B cell (primary cell): ENCODE measurements at regions not wholly inside any gene's neighbourhood (a gene's known extent, or its start where the extent isn't known, plus 50 kb on each side); places are given as distances from the start of the nearest gene placed in this dataset.
"Not testable (repeated sequence)": the region's sequence is repeated elsewhere in the genome, so short reads cannot be mapped to it uniquely, and the experiment has no call there.

Experiments used
- ATAC-seq: fragments of 200-7000 bp; cut with Tn5 transposase; one replicate; pipeline ENCODE4 v1.10.0; 2021; ENCODE audit warnings: low read depth, mild to moderate bottlenecking, moderate number of reproducible peaks, moderate library complexity
- CTCF ChIA-PET: fragments of 350-600 bp; sonication (Branson Sonifier 250); formaldehyde crosslinking; loops from one replicate; lab custom pipeline; 2021; ENCODE audit warnings: antibody characterized with exemption, inconsistent platforms; lab: Charles Lee
- POLR2A ChIA-PET: fragments of 350-600 bp; sonication (Branson Sonifier 250); formaldehyde crosslinking; loops from one replicate; lab custom pipeline; 2021; ENCODE audit warnings: antibody characterized with exemption; lab: Charles Lee
- DNase-seq: peaks from one replicate; pipeline ENCODE4 v3.0.0; 2013
- H2AFZ ChIP-seq: 2 replicates; pipeline ENCODE4 v1.6.1; 2012; ENCODE audit warnings: mild to moderate bottlenecking, low read depth, low read length; ENCODE audit not compliant: insufficient read depth, poor library complexity, severe bottlenecking
- H3K27ac ChIP-seq, 2 donors: 1 replicate in 1 of 2; 2 replicates in 1 of 2; pipeline ENCODE4 v1.5.1; 2012 to 2013; ENCODE audit warnings: low read length in 2 of 2, mild to moderate bottlenecking in 2 of 2, moderate library complexity in 1 of 2
- H3K27me3 ChIP-seq, 4 experiments: fragments of 200-600 bp in 1 of 4; sonication (generic) in 1 of 4; replicated peaks in 1 of 4; 1 replicate in 2 of 4; 2 replicates in 2 of 4; pipeline versions ENCODE4 v1.6.1 to v1.7.0; 2013 to 2016; ENCODE audit warnings: low read length in 3 of 4, mild to moderate bottlenecking in 2 of 4, mixed read lengths in 1 of 4, moderate library complexity in 1 of 4; ENCODE audit not compliant: insufficient read depth in 4 of 4, control insufficient read depth in 3 of 4; ENCODE audit errors: control extremely low read depth in 1 of 4
- H3K36me3 ChIP-seq, 2 experiments: replicated peaks in 1 of 2; 1 replicate in 1 of 2; 2 replicates in 1 of 2; pipeline versions ENCODE4 v1.6.1 to v1.7.1; 2013; ENCODE audit warnings: low read length in 1 of 2; ENCODE audit not compliant: insufficient read depth in 2 of 2, control insufficient read depth in 1 of 2; ENCODE audit errors: control extremely low read depth in 1 of 2, extremely low read depth in 1 of 2
- H3K4me1 ChIP-seq, 2 donors: fragments of 200-600 bp in 1 of 2; sonication (generic) in 1 of 2; 1 replicate in 1 of 2; 2 replicates in 1 of 2; pipeline versions ENCODE4 v1.5.1 to v1.6.1; 2013 to 2017; ENCODE audit warnings: low read length in 2 of 2; ENCODE audit not compliant: control insufficient read depth in 2 of 2, insufficient read depth in 2 of 2
- H3K4me2 ChIP-seq: replicated peaks from 2 replicates; pipeline ENCODE3; 2012; ENCODE audit warnings: mild to moderate bottlenecking, low read depth, low read length; ENCODE audit not compliant: poor library complexity, severe bottlenecking
- H3K4me3 ChIP-seq, 5 experiments: fragments of 200-600 bp in 1 of 5; sonication (generic) in 1 of 5; 1 replicate in 3 of 5; 2 replicates in 2 of 5; pipeline versions ENCODE4 v1.5.1 to v1.7.0; 2011 to 2016; ENCODE audit warnings: low read length in 4 of 5, mild to moderate bottlenecking in 4 of 5, low read depth in 2 of 5, control low read depth in 1 of 5, moderate library complexity in 1 of 5; ENCODE audit not compliant: insufficient read depth in 1 of 5; ENCODE audit errors: control extremely low read depth in 1 of 5, extremely low read depth in 1 of 5
- H3K79me2 ChIP-seq: fragments of 200-600 bp; sonication (generic); one replicate; pipeline ENCODE4 v1.6.0; 2016; ENCODE audit warnings: low read length; ENCODE audit not compliant: control insufficient read depth, insufficient read depth
- H3K9ac ChIP-seq: fragments of 200-600 bp; sonication (generic); 2 replicates; pipeline ENCODE4 v1.6.1; 2017; ENCODE audit warnings: mild to moderate bottlenecking, low read length, moderate library complexity
- H3K9me3 ChIP-seq, 3 donors: one replicate each; pipeline versions ENCODE4 v1.6.1 to v1.7.1; 2013; ENCODE audit warnings: low read length in 2 of 3; ENCODE audit not compliant: control insufficient read depth in 2 of 3, insufficient read depth in 1 of 3; ENCODE audit errors: control extremely low read depth in 1 of 3
- H4K20me1 ChIP-seq: 2 replicates; pipeline ENCODE4 v1.6.0; 2012; ENCODE audit warnings: mild to moderate bottlenecking, low read length; ENCODE audit not compliant: insufficient read depth, control insufficient read depth, poor library complexity, severe bottlenecking
- H3K27ac Mint-ChIP-seq: one replicate; pipeline ENCODE4 v1.8.0; 2021; ENCODE audit warnings: mixed read lengths
- H3K27me3 Mint-ChIP-seq: one replicate; pipeline ENCODE4 v1.8.0; 2021; ENCODE audit warnings: mixed read lengths
- H3K4me1 Mint-ChIP-seq: one replicate; pipeline ENCODE4 v1.8.0; 2021; ENCODE audit warnings: mixed read lengths
- H3K4me3 Mint-ChIP-seq: one replicate; pipeline ENCODE4 v1.8.0; 2021; ENCODE audit warnings: mixed read lengths
- H3K9me3 Mint-ChIP-seq: one replicate; pipeline ENCODE4 v1.8.0; 2022; ENCODE audit warnings: mixed read lengths; ENCODE audit not compliant: insufficient read depth
- WGBS: methylation state at CpG from one replicate; pipeline ENCODE4 v1.1.5; 2013; ENCODE audit warnings: missing lambda C conversion rate; ENCODE audit not compliant: insufficient coverage; 5-methylcytosine and 5-hydroxymethylcytosine counted together
- intact Hi-C: fragments of 100-400 bp; cut with micrococcal nuclease; formaldehyde crosslinking; loops from one replicate; pipeline ENCODE4 v1.10.0; 2022

GRCh38 chr12:9493325-9493724 is 114.4 kb downstream of the KLRB1 start:
- H3K79me2 ChIP-seq, H3K9ac ChIP-seq, H3K4me2 ChIP-seq, H2AFZ ChIP-seq, H3K27me3 ChIP-seq, H3K9me3 Mint-ChIP-seq, H3K36me3 ChIP-seq, H3K4me3 ChIP-seq, ATAC-seq, H4K20me1 ChIP-seq, H3K27me3 Mint-ChIP-seq, DNase-seq, H3K4me1 Mint-ChIP-seq, H3K9me3 ChIP-seq, H3K4me3 Mint-ChIP-seq, POLR2A ChIA-PET, H3K27ac ChIP-seq, intact Hi-C loops, H3K27ac Mint-ChIP-seq, CTCF ChIA-PET, H3K4me1 ChIP-seq: not testable (repeated sequence)

- H3K4me3 ChIP-seq, H3K4me1 ChIP-seq, H4K20me1 ChIP-seq, intact Hi-C loops, POLR2A ChIA-PET, H3K27ac ChIP-seq, H3K4me3 Mint-ChIP-seq, H3K36me3 ChIP-seq, H2AFZ ChIP-seq, H3K9me3 ChIP-seq, H3K4me1 Mint-ChIP-seq, H3K27me3 Mint-ChIP-seq, ATAC-seq, CTCF ChIA-PET, H3K79me2 ChIP-seq, H3K27me3 ChIP-seq, DNase-seq, H3K4me2 ChIP-seq, H3K9me3 Mint-ChIP-seq, H3K27ac Mint-ChIP-seq, H3K9ac ChIP-seq: not testable (repeated sequence)
- WGBS: no CpG with 5 or more reads among the region's 3 CpGs
These were observed 126.4 kb downstream of the KLRB1 start for GRCh38 chr12:9481289-9481688.

GRCh38 chr12:9474197-9474596 is 133.5 kb downstream of the KLRB1 start:
- H3K27me3 Mint-ChIP-seq, H3K9me3 ChIP-seq, H3K4me1 Mint-ChIP-seq, H3K4me3 ChIP-seq, ATAC-seq, H3K36me3 ChIP-seq, POLR2A ChIA-PET, H3K4me1 ChIP-seq, H3K4me2 ChIP-seq, H2AFZ ChIP-seq, H3K4me3 Mint-ChIP-seq, H3K79me2 ChIP-seq, H3K9me3 Mint-ChIP-seq, H4K20me1 ChIP-seq, H3K27ac ChIP-seq, H3K27me3 ChIP-seq, CTCF ChIA-PET, H3K9ac ChIP-seq, intact Hi-C loops, H3K27ac Mint-ChIP-seq, DNase-seq: not testable (repeated sequence)
- WGBS: no CpG with 5 or more reads among the region's 2 CpGs

- intact Hi-C loops: not testable (repeated sequence)
These were observed 134.1 kb downstream of the KLRB1 start for GRCh38 chr12:9473638-9474037.

More at GRCh38 chr12:9473638-9474037, 134.1 kb downstream of the KLRB1 start:
- H3K9me3 ChIP-seq, H3K27ac Mint-ChIP-seq, H3K4me1 ChIP-seq, H2AFZ ChIP-seq, H3K9me3 Mint-ChIP-seq, H3K4me3 ChIP-seq, H3K27me3 Mint-ChIP-seq, H3K4me2 ChIP-seq, H3K27me3 ChIP-seq, H4K20me1 ChIP-seq, H3K79me2 ChIP-seq, H3K9ac ChIP-seq, DNase-seq, CTCF ChIA-PET, POLR2A ChIA-PET, H3K27ac ChIP-seq, H3K36me3 ChIP-seq, ATAC-seq, H3K4me3 Mint-ChIP-seq: not testable (repeated sequence)
- peaks cover 12% of the 10 kb centered on the region for H3K4me1 Mint-ChIP-seq
- no CpG with 5 or more reads among the region's 1 CpG for WGBS
